Activated naive CD4-positive, alpha-beta T cell treated with anti-CD3 and anti-CD28 coated beads for 36 hours (primary cell): ENCODE measurements at regions not wholly inside any gene's neighbourhood (a gene's known extent, or its start where the extent isn't known, plus 50 kb on each side); places are given as distances from the start of the nearest gene placed in this dataset.

Experiments
- CTCF ChIA-PET: fragments of 350-600 bp; sonication (Branson Sonifier 250); formaldehyde crosslinking; loops from one replicate; lab custom pipeline; 2021; ENCODE audit warnings: antibody characterized with exemption; lab: Charles Lee
- DNase-seq: peaks from one replicate; pipeline ENCODE4 v3.0.0-alpha.2; 2020
- H3K27ac Mint-ChIP-seq: one replicate; pipeline ENCODE4 v1.8.0; 2021; ENCODE audit warnings: mild to moderate bottlenecking, mixed read lengths
- H3K27me3 Mint-ChIP-seq: one replicate; pipeline ENCODE4 v1.8.0; 2021; ENCODE audit warnings: low read depth, mixed read lengths
- H3K36me3 Mint-ChIP-seq: one replicate; pipeline ENCODE4 v1.8.0; 2021; ENCODE audit warnings: low read depth, mixed read lengths
- H3K4me1 Mint-ChIP-seq: one replicate; pipeline ENCODE4 v1.8.0; 2021; ENCODE audit warnings: low read depth, mixed read lengths
- H3K4me3 Mint-ChIP-seq: one replicate; pipeline ENCODE4 v1.8.0; 2021; ENCODE audit warnings: mild to moderate bottlenecking, moderate library complexity, mixed read lengths
- H3K9me3 Mint-ChIP-seq: one replicate; pipeline ENCODE4 v1.8.0; 2021; ENCODE audit warnings: mixed read lengths
- intact Hi-C: fragments of 100-400 bp; cut with micrococcal nuclease; formaldehyde crosslinking; loops from one replicate; pipeline ENCODE4 v1.15.1; 2023

- no peaks in the 10 kb centered on the region for H3K9me3 Mint-ChIP-seq
- H3K27ac Mint-ChIP-seq = no peak overlapping the region
- H3K4me3 Mint-ChIP-seq = no peak overlapping the region
- peaks cover 2% of the 10 kb centered on the region for H3K27me3 Mint-ChIP-seq
- DNase-seq = no peak
- intact Hi-C loops = no loop called here
- H3K36me3 Mint-ChIP-seq = no peaks in the 10 kb centered on the region
- CTCF ChIA-PET = interaction anchor here (1.6 kb wide), 1 partner anchor 39 kb away, joined by 3 read pairs; no protein-coding TSS in a partner anchor
- no peaks in the 10 kb centered on the region for H3K4me1 Mint-ChIP-seq
Measured at GRCh38 chr11:20311444-20311843, 52.1 kb upstream of the HTATIP2 start.

GRCh38 chr11:20310596-20311394, 52.7 kb upstream of the HTATIP2 start:
- intact Hi-C loops = no loop called here
- Mint-ChIP-seq H3K36me3 (no peaks in the 10 kb centered on the region), H3K27ac (no peak overlapping the region), H3K27me3 (peaks cover 6% of the 10 kb centered on the region), H3K9me3 (no peaks in the 10 kb centered on the region), H3K4me3 (no peak overlapping the region), H3K4me1 (no peaks in the 10 kb centered on the region)
- no peak for DNase-seq
- CTCF ChIA-PET = interaction anchor here (1.6 kb wide), 1 partner anchor 40 kb away, joined by 3 read pairs; no protein-coding TSS in a partner anchor

GRCh38 chr11:20310137-20310536, 53.4 kb upstream of the HTATIP2 start:
- CTCF ChIA-PET = no interaction called here
- Mint-ChIP-seq H3K9me3 (no peaks in the 10 kb centered on the region), H3K4me1 (no peaks in the 10 kb centered on the region), H3K36me3 (no peaks in the 10 kb centered on the region), H3K4me3 (no peak overlapping the region), H3K27me3 (peaks cover 7% of the 10 kb centered on the region), H3K27ac (no peak overlapping the region)
- no peak for DNase-seq
- intact Hi-C loops = no loop called here

- intact Hi-C loops = no loop called here
- no peaks in the 10 kb centered on the region for H3K36me3 Mint-ChIP-seq
- H3K4me3 Mint-ChIP-seq = no peak overlapping the region
- H3K9me3 Mint-ChIP-seq = no peaks in the 10 kb centered on the region
- H3K27ac Mint-ChIP-seq = no peak overlapping the region
- DNase-seq = no peak
- peaks cover 11% of the 10 kb centered on the region for H3K27me3 Mint-ChIP-seq
- CTCF ChIA-PET = no interaction called here
- H3K4me1 Mint-ChIP-seq = no peaks in the 10 kb centered on the region
Measured at GRCh38 chr11:20309231-20310025, 54.1 kb upstream of the HTATIP2 start.

GRCh38 chr11:20308601-20309000, 54.9 kb upstream of the HTATIP2 start:
- intact Hi-C loops = no loop called here
- CTCF ChIA-PET = no interaction called here
- no peak overlapping the region for H3K4me3 Mint-ChIP-seq
- no peak for DNase-seq
- H3K27me3 Mint-ChIP-seq = peaks cover 19% of the 10 kb centered on the region
- H3K27ac Mint-ChIP-seq = no peak overlapping the region
- H3K9me3 Mint-ChIP-seq = no peaks in the 10 kb centered on the region
- H3K36me3 Mint-ChIP-seq = no peaks in the 10 kb centered on the region
- no peaks in the 10 kb centered on the region for H3K4me1 Mint-ChIP-seq

GRCh38 chr11:20303391-20303965, 60.0 kb upstream of the HTATIP2 start:
- no peaks in the 10 kb centered on the region for H3K36me3 Mint-ChIP-seq
- intact Hi-C loops = no loop called here
- no peak overlapping the region for H3K27ac Mint-ChIP-seq
- peaks cover 30% of the 10 kb centered on the region for H3K27me3 Mint-ChIP-seq
- H3K9me3 Mint-ChIP-seq = no peaks in the 10 kb centered on the region
- CTCF ChIA-PET = no interaction called here
- no peak for DNase-seq
- no peaks in the 10 kb centered on the region for H3K4me1 Mint-ChIP-seq
- no peak overlapping the region for H3K4me3 Mint-ChIP-seq

GRCh38 chr11:20293992-20294391, 69.5 kb upstream of the HTATIP2 start:
- Mint-ChIP-seq H3K27me3 (peaks cover 7% of the 10 kb centered on the region), H3K36me3 (no peaks in the 10 kb centered on the region), H3K27ac (no peak overlapping the region), H3K4me1 (no peaks in the 10 kb centered on the region), H3K4me3 (no peak overlapping the region), H3K9me3 (no peaks in the 10 kb centered on the region)
- CTCF ChIA-PET = no interaction called here
- no peak for DNase-seq
- intact Hi-C loops = no loop called here

- Mint-ChIP-seq H3K27ac (no peak overlapping the region), H3K27me3 (peaks cover 7% of the 10 kb centered on the region), H3K36me3 (no peaks in the 10 kb centered on the region), H3K9me3 (no peaks in the 10 kb centered on the region), H3K4me1 (no peaks in the 10 kb centered on the region), H3K4me3 (no peak overlapping the region)
- CTCF ChIA-PET = interaction anchor here (1.3 kb wide), 1 partner anchor 344 kb away, joined by 3 read pairs; no protein-coding TSS in a partner anchor
- no peak for DNase-seq
- intact Hi-C loops = no loop called here
Measured at GRCh38 chr11:20293531-20293930, 70.0 kb upstream of the HTATIP2 start.

- Mint-ChIP-seq H3K27ac (no peak overlapping the region), H3K4me1 (no peaks in the 10 kb centered on the region)
- DNase-seq = no peak
Measured at GRCh38 chr11:20289732-20290131, 73.8 kb upstream of the HTATIP2 start.

GRCh38 chr11:20283475-20283874, 80.0 kb upstream of the HTATIP2 start:
- H3K4me1 Mint-ChIP-seq = no peaks in the 10 kb centered on the region
- peaks cover 4% of the 10 kb centered on the region for H3K9me3 Mint-ChIP-seq
- peaks cover 2% of the 10 kb centered on the region for H3K27me3 Mint-ChIP-seq
- CTCF ChIA-PET = no interaction called here
- H3K36me3 Mint-ChIP-seq = no peaks in the 10 kb centered on the region
- intact Hi-C loops = no loop called here
- no peak overlapping the region for H3K27ac Mint-ChIP-seq
- H3K4me3 Mint-ChIP-seq = no peak overlapping the region
- DNase-seq = no peak

More at GRCh38 chr11:20289732-20290131, 73.8 kb upstream of the HTATIP2 start:
- Mint-ChIP-seq H3K36me3 (no peaks in the 10 kb centered on the region), H3K9me3 (no peaks in the 10 kb centered on the region), H3K27me3 (peaks cover 7% of the 10 kb centered on the region), H3K4me3 (no peak overlapping the region)
- CTCF ChIA-PET = no interaction called here
- intact Hi-C loops = no loop called here

GRCh38 chr11:20278727-20279126, 84.8 kb upstream of the HTATIP2 start:
- Mint-ChIP-seq H3K4me1 (no peaks in the 10 kb centered on the region), H3K27ac (no peak overlapping the region), H3K9me3 (peaks cover 2% of the 10 kb centered on the region), H3K27me3 (peaks cover 4% of the 10 kb centered on the region), H3K36me3 (no peaks in the 10 kb centered on the region), H3K4me3 (no peak overlapping the region)
- CTCF ChIA-PET = no interaction called here
- intact Hi-C loops = no loop called here
- DNase-seq = no peak

GRCh38 chr11:20277014-20277413, 86.5 kb upstream of the HTATIP2 start:
- H3K36me3 Mint-ChIP-seq = no peaks in the 10 kb centered on the region
- H3K4me1 Mint-ChIP-seq = no peaks in the 10 kb centered on the region
- intact Hi-C loops = no loop called here
- CTCF ChIA-PET = interaction anchor here (0.6 kb wide), 1 partner anchor 508 kb away, joined by 3 read pairs; no protein-coding TSS in a partner anchor
- no peak overlapping the region for H3K27ac Mint-ChIP-seq
- peaks cover 4% of the 10 kb centered on the region for H3K27me3 Mint-ChIP-seq
- no peak overlapping the region for H3K4me3 Mint-ChIP-seq
- H3K9me3 Mint-ChIP-seq = no peaks in the 10 kb centered on the region
- DNase-seq = no peak
